K562 (cell line): ENCODE measurements at regions not wholly inside any gene's neighbourhood (a gene's known extent, or its start where the extent isn't known, plus 50 kb on each side); places are given as distances from the start of the nearest gene placed in this dataset.

ENCODE experiments used
- TF ChIP-seq, protein P1 (sequence below): fragments of 200-600 bp; sonication (generic); IDR thresholded peaks from one replicate; pipeline ENCODE4 v1.6.1; 2012; ENCODE audit warnings: mild to moderate bottlenecking, low read depth, low read length, inconsistent platforms

DNA sequence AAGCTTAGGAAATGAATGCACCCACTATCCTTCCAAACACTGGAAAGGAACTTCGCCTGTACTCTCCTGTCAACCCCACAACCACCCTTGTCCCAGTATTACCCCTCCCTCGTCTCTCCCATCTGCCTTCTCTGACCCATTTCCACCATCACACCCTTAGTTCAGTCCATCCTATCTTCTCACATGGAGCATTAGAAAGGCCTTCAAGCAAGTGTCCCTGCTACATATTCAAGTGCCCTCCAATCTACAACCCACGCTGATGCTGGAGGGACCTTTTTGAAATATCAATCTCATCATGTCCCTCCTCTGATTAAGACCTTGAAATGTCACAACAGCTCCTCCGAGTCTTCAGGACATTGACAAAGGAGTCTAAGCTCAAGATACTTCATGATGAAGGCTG is 133.8 kb upstream of the CCL2 start (continued):
- TF ChIP-seq, protein P1, sequence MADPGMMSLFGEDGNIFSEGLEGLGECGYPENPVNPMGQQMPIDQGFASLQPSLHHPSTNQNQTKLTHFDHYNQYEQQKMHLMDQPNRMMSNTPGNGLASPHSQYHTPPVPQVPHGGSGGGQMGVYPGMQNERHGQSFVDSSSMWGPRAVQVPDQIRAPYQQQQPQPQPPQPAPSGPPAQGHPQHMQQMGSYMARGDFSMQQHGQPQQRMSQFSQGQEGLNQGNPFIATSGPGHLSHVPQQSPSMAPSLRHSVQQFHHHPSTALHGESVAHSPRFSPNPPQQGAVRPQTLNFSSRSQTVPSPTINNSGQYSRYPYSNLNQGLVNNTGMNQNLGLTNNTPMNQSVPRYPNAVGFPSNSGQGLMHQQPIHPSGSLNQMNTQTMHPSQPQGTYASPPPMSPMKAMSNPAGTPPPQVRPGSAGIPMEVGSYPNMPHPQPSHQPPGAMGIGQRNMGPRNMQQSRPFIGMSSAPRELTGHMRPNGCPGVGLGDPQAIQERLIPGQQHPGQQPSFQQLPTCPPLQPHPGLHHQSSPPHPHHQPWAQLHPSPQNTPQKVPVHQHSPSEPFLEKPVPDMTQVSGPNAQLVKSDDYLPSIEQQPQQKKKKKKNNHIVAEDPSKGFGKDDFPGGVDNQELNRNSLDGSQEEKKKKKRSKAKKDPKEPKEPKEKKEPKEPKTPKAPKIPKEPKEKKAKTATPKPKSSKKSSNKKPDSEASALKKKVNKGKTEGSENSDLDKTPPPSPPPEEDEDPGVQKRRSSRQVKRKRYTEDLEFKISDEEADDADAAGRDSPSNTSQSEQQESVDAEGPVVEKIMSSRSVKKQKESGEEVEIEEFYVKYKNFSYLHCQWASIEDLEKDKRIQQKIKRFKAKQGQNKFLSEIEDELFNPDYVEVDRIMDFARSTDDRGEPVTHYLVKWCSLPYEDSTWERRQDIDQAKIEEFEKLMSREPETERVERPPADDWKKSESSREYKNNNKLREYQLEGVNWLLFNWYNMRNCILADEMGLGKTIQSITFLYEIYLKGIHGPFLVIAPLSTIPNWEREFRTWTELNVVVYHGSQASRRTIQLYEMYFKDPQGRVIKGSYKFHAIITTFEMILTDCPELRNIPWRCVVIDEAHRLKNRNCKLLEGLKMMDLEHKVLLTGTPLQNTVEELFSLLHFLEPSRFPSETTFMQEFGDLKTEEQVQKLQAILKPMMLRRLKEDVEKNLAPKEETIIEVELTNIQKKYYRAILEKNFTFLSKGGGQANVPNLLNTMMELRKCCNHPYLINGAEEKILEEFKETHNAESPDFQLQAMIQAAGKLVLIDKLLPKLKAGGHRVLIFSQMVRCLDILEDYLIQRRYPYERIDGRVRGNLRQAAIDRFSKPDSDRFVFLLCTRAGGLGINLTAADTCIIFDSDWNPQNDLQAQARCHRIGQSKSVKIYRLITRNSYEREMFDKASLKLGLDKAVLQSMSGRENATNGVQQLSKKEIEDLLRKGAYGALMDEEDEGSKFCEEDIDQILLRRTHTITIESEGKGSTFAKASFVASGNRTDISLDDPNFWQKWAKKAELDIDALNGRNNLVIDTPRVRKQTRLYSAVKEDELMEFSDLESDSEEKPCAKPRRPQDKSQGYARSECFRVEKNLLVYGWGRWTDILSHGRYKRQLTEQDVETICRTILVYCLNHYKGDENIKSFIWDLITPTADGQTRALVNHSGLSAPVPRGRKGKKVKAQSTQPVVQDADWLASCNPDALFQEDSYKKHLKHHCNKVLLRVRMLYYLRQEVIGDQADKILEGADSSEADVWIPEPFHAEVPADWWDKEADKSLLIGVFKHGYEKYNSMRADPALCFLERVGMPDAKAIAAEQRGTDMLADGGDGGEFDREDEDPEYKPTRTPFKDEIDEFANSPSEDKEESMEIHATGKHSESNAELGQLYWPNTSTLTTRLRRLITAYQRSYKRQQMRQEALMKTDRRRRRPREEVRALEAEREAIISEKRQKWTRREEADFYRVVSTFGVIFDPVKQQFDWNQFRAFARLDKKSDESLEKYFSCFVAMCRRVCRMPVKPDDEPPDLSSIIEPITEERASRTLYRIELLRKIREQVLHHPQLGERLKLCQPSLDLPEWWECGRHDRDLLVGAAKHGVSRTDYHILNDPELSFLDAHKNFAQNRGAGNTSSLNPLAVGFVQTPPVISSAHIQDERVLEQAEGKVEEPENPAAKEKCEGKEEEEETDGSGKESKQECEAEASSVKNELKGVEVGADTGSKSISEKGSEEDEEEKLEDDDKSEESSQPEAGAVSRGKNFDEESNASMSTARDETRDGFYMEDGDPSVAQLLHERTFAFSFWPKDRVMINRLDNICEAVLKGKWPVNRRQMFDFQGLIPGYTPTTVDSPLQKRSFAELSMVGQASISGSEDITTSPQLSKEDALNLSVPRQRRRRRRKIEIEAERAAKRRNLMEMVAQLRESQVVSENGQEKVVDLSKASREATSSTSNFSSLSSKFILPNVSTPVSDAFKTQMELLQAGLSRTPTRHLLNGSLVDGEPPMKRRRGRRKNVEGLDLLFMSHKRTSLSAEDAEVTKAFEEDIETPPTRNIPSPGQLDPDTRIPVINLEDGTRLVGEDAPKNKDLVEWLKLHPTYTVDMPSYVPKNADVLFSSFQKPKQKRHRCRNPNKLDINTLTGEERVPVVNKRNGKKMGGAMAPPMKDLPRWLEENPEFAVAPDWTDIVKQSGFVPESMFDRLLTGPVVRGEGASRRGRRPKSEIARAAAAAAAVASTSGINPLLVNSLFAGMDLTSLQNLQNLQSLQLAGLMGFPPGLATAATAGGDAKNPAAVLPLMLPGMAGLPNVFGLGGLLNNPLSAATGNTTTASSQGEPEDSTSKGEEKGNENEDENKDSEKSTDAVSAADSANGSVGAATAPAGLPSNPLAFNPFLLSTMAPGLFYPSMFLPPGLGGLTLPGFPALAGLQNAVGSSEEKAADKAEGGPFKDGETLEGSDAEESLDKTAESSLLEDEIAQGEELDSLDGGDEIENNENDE: no peak
